PC-9 (cell line): ENCODE measurements at regions not wholly inside any gene's neighbourhood (a gene's known extent, or its start where the extent isn't known, plus 50 kb on each side); places are given as distances from the start of the nearest gene placed in this dataset.

Source experiments
- BruUV-seq: library from RNA; stranded (reverse); fragments of 400-500 nt; replicated peaks from 2 replicates; lab custom pipeline; 2021; lab: Mats Ljungman, UMichigan
- CTCF ChIA-PET: fragments of 300-600 bp; sonication (Branson Sonifier 250); formaldehyde crosslinking; loops from one replicate; lab custom pipeline; 2022; ENCODE audit warnings: antibody characterized with exemption; lab: Charles Lee
- POLR2A ChIA-PET: fragments of 300-600 bp; sonication (Branson Sonifier 250); formaldehyde crosslinking; loops from one replicate; lab custom pipeline; 2022; ENCODE audit warnings: antibody characterized with exemption; ENCODE audit not compliant: unreplicated experiment; lab: Charles Lee
- DNase-seq, 2 experiments: peaks; one replicate each; pipeline versions ENCODE4 v3.0.0 to v3.0.0-alpha.2; 2015 to 2022; ENCODE audit warnings: mixed read lengths in 1 of 2
- H2AFZ ChIP-seq: fragments of 200-600 bp; sonication (generic); 2 replicates; pipeline ENCODE4 v1.8.1; 2017; ENCODE audit warnings: antibody characterized with exemption
- H3F3A ChIP-seq: fragments of 200-600 bp; sonication (generic); 2 replicates; pipeline ENCODE4 v1.8.1; 2017; ENCODE audit warnings: antibody characterized with exemption, mild to moderate bottlenecking, low read depth; ENCODE audit not compliant: insufficient read depth
- H3K27ac ChIP-seq: fragments of 200-600 bp; sonication (generic); 2 replicates; pipeline ENCODE4 v1.6.1; 2016; ENCODE audit warnings: mixed run types
- H3K27me3 ChIP-seq: fragments of 200-600 bp; sonication (generic); 2 replicates; pipeline ENCODE4 v1.6.1; 2016; ENCODE audit warnings: low read depth, mixed run types; ENCODE audit not compliant: insufficient read depth
- H3K36me3 ChIP-seq: fragments of 200-600 bp; sonication (generic); 2 replicates; pipeline ENCODE4 v1.6.1; 2016; ENCODE audit warnings: low read depth, mixed run types
- H3K4me1 ChIP-seq: fragments of 200-600 bp; sonication (generic); replicated peaks from 2 replicates; pipeline ENCODE4 v1.6.1; 2016; ENCODE audit warnings: mixed run types; ENCODE audit not compliant: insufficient read depth
- H3K4me2 ChIP-seq: fragments of 200-600 bp; sonication (generic); 2 replicates; pipeline ENCODE4 v1.6.1; 2017; ENCODE audit warnings: mixed run types
- H3K4me3 ChIP-seq: fragments of 200-600 bp; sonication (generic); 2 replicates; pipeline ENCODE4 v1.6.1; 2016; ENCODE audit warnings: mixed run types
- H3K79me2 ChIP-seq: fragments of 200-600 bp; sonication (generic); 2 replicates; pipeline ENCODE4 v1.6.1; 2017; ENCODE audit warnings: low read depth, mixed run types
- H3K9me2 ChIP-seq: fragments of 200-600 bp; sonication (generic); 2 replicates; pipeline ENCODE4 v1.8.1; 2017; ENCODE audit warnings: mild to moderate bottlenecking; ENCODE audit not compliant: insufficient read depth
- H3K9me3 ChIP-seq: fragments of 200-600 bp; sonication (generic); 2 replicates; pipeline ENCODE4 v1.8.1; 2016; ENCODE audit warnings: low read depth; ENCODE audit not compliant: insufficient read depth
- H4K20me1 ChIP-seq: fragments of 200-600 bp; sonication (generic); 2 replicates; pipeline ENCODE4 v1.8.1; 2017; ENCODE audit not compliant: insufficient read depth
- CTCF ChIP-seq: fragments of 200-600 bp; sonication (generic); conservative IDR thresholded peaks from 2 replicates; pipeline ENCODE4 v1.6.1; 2017; ENCODE audit warnings: mixed run types, antibody characterized with exemption, mild to moderate bottlenecking, moderate library complexity
- EZH2 ChIP-seq: fragments of 200-600 bp; sonication (generic); IDR thresholded peaks from 2 replicates; pipeline ENCODE4 v1.8.0; 2017; ENCODE audit warnings: antibody characterized with exemption, low read depth
- intact Hi-C: fragments of 100-400 bp; cut with micrococcal nuclease; formaldehyde crosslinking; loops from one replicate; pipeline ENCODE4 v1.10.0; 2022; ENCODE audit not compliant: unreplicated experiment

GRCh38 chr19:31742249-31742648, 393.0 kb upstream of the TSHZ3 start:
- H4K20me1 ChIP-seq, result no peaks in the 10 kb centered on the region
- no peaks in the 10 kb centered on the region for H3K36me3 ChIP-seq
- H3K4me3 ChIP-seq, result no peak overlapping the region
- DNase-seq, result no peak
- H3K9me2 ChIP-seq, result no peaks in the 10 kb centered on the region
- no peak overlapping the region for H2AFZ ChIP-seq
- intact Hi-C loops, result no loop called here
- H3K79me2 ChIP-seq, result no peaks in the 10 kb centered on the region
- no peaks in the 10 kb centered on the region for H3K9me3 ChIP-seq
- POLR2A ChIA-PET, result no interaction called here
- H3K4me1 ChIP-seq, result no peaks in the 10 kb centered on the region
- TF ChIP-seq CTCF (no peak), EZH2 (no peak)
- H3K27ac ChIP-seq, result no peak overlapping the region
- H3K4me2 ChIP-seq, result no peak overlapping the region
- no TSS peak for BruUV-seq
- H3K27me3 ChIP-seq, result peaks cover 42% of the 10 kb centered on the region
- H3F3A ChIP-seq, result no peaks in the 10 kb centered on the region
- CTCF ChIA-PET, result no interaction called here

- BruUV-seq, result no TSS peak
- H3K4me2 ChIP-seq, result no peak overlapping the region
- no peak overlapping the region for H3K27ac ChIP-seq
Observed at GRCh38 chr19:31745731-31746130, 396.5 kb upstream of the TSHZ3 start.

GRCh38 chr19:31749231-31749630, 400.0 kb upstream of the TSHZ3 start:
- Histone ChIP-seq H2AFZ (no peak overlapping the region), H3K4me3 (no peak overlapping the region), H3K9me3 (no peaks in the 10 kb centered on the region), H3K79me2 (no peaks in the 10 kb centered on the region), H4K20me1 (no peaks in the 10 kb centered on the region), H3K4me1 (no peaks in the 10 kb centered on the region), H3K27me3 (no peaks in the 10 kb centered on the region), H3K36me3 (no peaks in the 10 kb centered on the region), H3K9me2 (no peaks in the 10 kb centered on the region), H3K27ac (no peak overlapping the region), H3F3A (no peaks in the 10 kb centered on the region), H3K4me2 (no peak overlapping the region)
- no peak for DNase-seq
- ChIA-PET POLR2A (interaction anchor here (0.5 to 0.6 kb wide), 2 partner anchors 48 to 372 kb away, joined by 3 to 5 read pairs; no protein-coding TSS in a partner anchor), CTCF (no interaction called here)
- TF ChIP-seq CTCF, result no peak
- no peak for TF ChIP-seq EZH2
- BruUV-seq, result no TSS peak
- intact Hi-C loops, result no loop called here

More at GRCh38 chr19:31745731-31746130, 396.5 kb upstream of the TSHZ3 start:
- Histone ChIP-seq H3K9me3 (no peaks in the 10 kb centered on the region), H2AFZ (no peak overlapping the region), H4K20me1 (no peaks in the 10 kb centered on the region), H3K4me3 (no peak overlapping the region), H3K9me2 (no peaks in the 10 kb centered on the region), H3K79me2 (no peaks in the 10 kb centered on the region), H3K27me3 (peaks cover 29% of the 10 kb centered on the region), H3F3A (no peaks in the 10 kb centered on the region), H3K36me3 (no peaks in the 10 kb centered on the region), H3K4me1 (no peaks in the 10 kb centered on the region)
- TF ChIP-seq CTCF, result no peak
- no peak for TF ChIP-seq EZH2
- DNase-seq, result no peak
- CTCF ChIA-PET, result no interaction called here
- intact Hi-C loops, result no loop called here
- POLR2A ChIA-PET, result no interaction called here
